ENCODE measurements at regions not wholly inside any gene's neighbourhood (a gene's known extent, or its start where the extent isn't known, plus 50 kb on each side); places are given as distances from the start of the nearest gene placed in this dataset.

DNA sequence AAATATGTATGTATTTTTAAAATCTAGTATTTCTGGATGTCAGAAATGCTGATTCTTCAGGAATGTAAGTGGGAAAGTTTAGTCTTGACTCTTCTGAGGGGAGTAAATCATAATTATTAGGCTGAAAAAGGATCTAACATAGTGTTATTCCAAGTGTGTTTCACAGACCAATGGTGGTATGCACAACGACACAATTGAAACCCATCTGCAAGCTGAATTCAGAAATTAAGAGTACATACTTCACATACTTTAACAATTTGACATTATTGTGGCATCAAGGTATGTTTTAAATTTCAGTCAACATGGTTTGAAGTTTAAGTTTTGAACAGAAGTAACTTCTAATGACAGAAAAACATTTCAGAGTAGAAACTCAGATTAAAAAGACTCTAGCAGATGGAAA, 236.7 kb downstream of the SLC7A11 start:
- TF ChIP-seq CTCF (IDR thresholded peaks at IDR 0.05; ENCODE audit: borderline replicate concordance): no peak
- DNase-seq: no peak
- no peaks in the 10 kb centered on the region for H3K36me3 ChIP-seq
- no peaks in the 10 kb centered on the region for H3K9me3 ChIP-seq (replicated peaks)
- no peaks in the 10 kb centered on the region for H3K27me3 ChIP-seq (ENCODE audit: low read depth)
- H3K4me3 ChIP-seq: no peak overlapping the region
- intact Hi-C loops (cut with micrococcal nuclease): no loop called here
- no peak overlapping the region for H3K27ac ChIP-seq (replicated peaks)
- H3K4me1 ChIP-seq: no peaks in the 10 kb centered on the region

DNA sequence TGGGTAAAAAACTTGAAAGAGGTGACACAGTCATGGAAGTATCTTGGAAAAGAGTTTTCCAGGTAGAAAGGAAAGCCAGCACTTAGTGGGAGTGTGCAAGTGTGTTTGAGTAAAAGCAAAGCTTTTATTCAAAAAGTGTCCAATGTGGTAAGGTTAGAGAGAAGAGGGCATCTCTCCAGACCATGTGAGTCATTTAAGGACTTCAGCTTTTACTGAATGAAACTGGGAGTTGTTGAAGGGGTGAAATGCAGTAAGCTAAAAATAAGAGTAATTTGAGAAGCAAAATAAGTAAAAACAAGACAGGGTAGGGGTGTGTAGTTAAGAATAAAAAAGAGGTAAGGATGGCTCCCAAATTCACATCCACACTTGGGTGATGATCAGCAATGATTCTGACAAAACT, 238.9 kb downstream of the SLC7A11 start:
- no peak for DNase-seq
- no peaks in the 10 kb centered on the region for H3K36me3 ChIP-seq
- no peaks in the 10 kb centered on the region for H3K27me3 ChIP-seq (ENCODE audit: low read depth)
- no peak overlapping the region for H3K27ac ChIP-seq (replicated peaks)
- no peak for TF ChIP-seq CTCF (IDR thresholded peaks at IDR 0.05; ENCODE audit: borderline replicate concordance)
- no peaks in the 10 kb centered on the region for H3K9me3 ChIP-seq (replicated peaks)
- no peaks in the 10 kb centered on the region for H3K4me1 ChIP-seq
- no peak overlapping the region for H3K4me3 ChIP-seq
- intact Hi-C loops (cut with micrococcal nuclease): no loop called here

- TF ChIP-seq CTCF (IDR thresholded peaks at IDR 0.05; ENCODE audit: borderline replicate concordance): no peak
- Histone ChIP-seq H3K27ac (replicated peaks) (no peak overlapping the region), H3K4me3 (no peak overlapping the region), H3K27me3 (ENCODE audit: low read depth) (no peaks in the 10 kb centered on the region), H3K4me1 (no peaks in the 10 kb centered on the region), H3K9me3 (replicated peaks) (no peaks in the 10 kb centered on the region), H3K36me3 (no peaks in the 10 kb centered on the region)
- intact Hi-C loops (cut with micrococcal nuclease): no loop called here
- DNase-seq: no peak
These were observed 243.3 kb downstream of the SLC7A11 start for GRCh38 chr4:137998666-137999429.

GRCh38 chr4:137997496-137997895, 244.7 kb downstream of the SLC7A11 start:
- no peak overlapping the region for H3K27ac ChIP-seq (replicated peaks)
- no peak overlapping the region for H3K4me3 ChIP-seq
- H3K36me3 ChIP-seq: no peaks in the 10 kb centered on the region
- H3K27me3 ChIP-seq (ENCODE audit: low read depth): no peaks in the 10 kb centered on the region
- no peak for DNase-seq
- no peaks in the 10 kb centered on the region for H3K9me3 ChIP-seq (replicated peaks)
- H3K4me1 ChIP-seq: no peaks in the 10 kb centered on the region
- intact Hi-C loops (cut with micrococcal nuclease): no loop called here
- no peak for TF ChIP-seq CTCF (IDR thresholded peaks at IDR 0.05; ENCODE audit: borderline replicate concordance)

- no peaks in the 10 kb centered on the region for H3K4me1 ChIP-seq
- H3K4me3 ChIP-seq: no peak overlapping the region
- H3K9me3 ChIP-seq (replicated peaks): no peaks in the 10 kb centered on the region
- intact Hi-C loops (cut with micrococcal nuclease): no loop called here
- no peaks in the 10 kb centered on the region for H3K27me3 ChIP-seq (ENCODE audit: low read depth)
- H3K27ac ChIP-seq (replicated peaks): no peak overlapping the region
- TF ChIP-seq CTCF (IDR thresholded peaks at IDR 0.05; ENCODE audit: borderline replicate concordance): no peak
- DNase-seq: no peak
- no peaks in the 10 kb centered on the region for H3K36me3 ChIP-seq
These were observed 247.3 kb downstream of the SLC7A11 start for GRCh38 chr4:137994853-137995252.

All from left ventricle myocardium inferior (tissue), 1 donor.